GM12878 (cell line): ENCODE measurements at regions not wholly inside any gene's neighbourhood (a gene's known extent, or its start where the extent isn't known, plus 50 kb on each side); places are given as distances from the start of the nearest gene placed in this dataset.

Experiments
- ATAC-seq: fragments of 200-7000 bp; cut with Tn5 transposase; 3 replicates; pipeline ENCODE4 v1.9.1; 2020; ENCODE audit warnings: mild to moderate bottlenecking, moderate library complexity
- BruUV-seq: library from RNA; stranded (reverse); fragments of 400-500 nt; replicated peaks from 2 replicates; lab custom pipeline; 2021; lab: Mats Ljungman, UMichigan
- CTCF ChIA-PET: fragments of 300-600 bp; sonication (Branson Sonifier 250); formaldehyde crosslinking; extraction: SDS; loops from one replicate; lab custom pipeline; 2021; ENCODE audit warnings: inconsistent platforms; lab: Yijun Ruan, JAX
- POLR2A ChIA-PET: fragments of 350-600 bp; formaldehyde crosslinking; extraction: SDS; loops from one replicate; lab custom pipeline; 2021; ENCODE audit warnings: inconsistent platforms; lab: Charles Lee
- RAD21 ChIA-PET: fragments of 300-600 bp; sonication (Branson Sonifier 250); formaldehyde crosslinking; loops from one replicate; lab custom pipeline; 2023; ENCODE audit warnings: antibody characterized with exemption; ENCODE audit not compliant: unreplicated experiment; lab: Charles Lee
- SMC1A ChIA-PET: fragments of 300-600 bp; sonication (Branson Sonifier 250); formaldehyde crosslinking; loops from one replicate; lab custom pipeline; 2023; ENCODE audit not compliant: unreplicated experiment, uncharacterized antibody; lab: Charles Lee
- DNase-seq: peaks from one replicate; pipeline ENCODE4 v3.0.0-alpha.2; 2011; ENCODE audit warnings: low read depth, low spot score
- FAIRE-seq: peaks from 3 replicates; lab custom pipeline; 2011; peaks lifted over from hg19 to GRCh38; lab: Jason Lieb, UNC
- H2AFZ ChIP-seq: 2 replicates; pipeline ENCODE4 v1.6.0; 2011; ENCODE audit warnings: low read depth, low read length, control low read depth; ENCODE audit not compliant: control insufficient read depth
- H3K27ac ChIP-seq: 2 replicates; pipeline ENCODE4 v1.5.1; 2011; ENCODE audit warnings: control low read depth; ENCODE audit not compliant: control insufficient read depth, insufficient read depth
- H3K27me3 ChIP-seq, 2 experiments: replicated peaks in 1 of 2; 2 replicates each; pipeline versions ENCODE4 v1.6.0 to v1.6.1; 2011; ENCODE audit warnings: low read length in 1 of 2; ENCODE audit not compliant: control insufficient read depth in 2 of 2, insufficient read depth in 2 of 2
- H3K36me3 ChIP-seq, 2 experiments: 2 replicates each; pipeline ENCODE4 v1.5.1; 2011; ENCODE audit warnings: low read length in 1 of 2; ENCODE audit not compliant: control insufficient read depth in 2 of 2, insufficient read depth in 2 of 2
- H3K4me1 ChIP-seq: 2 replicates; pipeline ENCODE4 v1.6.1; 2011; ENCODE audit warnings: mild to moderate bottlenecking, low read length, moderate library complexity, mixed read lengths; ENCODE audit not compliant: control insufficient read depth, insufficient read depth
- H3K4me2 ChIP-seq: 2 replicates; pipeline ENCODE4 v1.6.0; 2011; ENCODE audit warnings: control low read depth; ENCODE audit not compliant: control insufficient read depth, insufficient read depth
- H3K4me3 ChIP-seq: fragments of 200-600 bp; sonication (generic); 2 replicates; pipeline ENCODE4 v1.5.1; 2016
- H3K79me2 ChIP-seq: 2 replicates; pipeline ENCODE4 v1.6.0; 2011; ENCODE audit warnings: low read length; ENCODE audit not compliant: control insufficient read depth, insufficient read depth
- H3K9ac ChIP-seq: 2 replicates; pipeline ENCODE4 v1.8.0; 2011; ENCODE audit warnings: low read length, control low read depth, mixed read lengths; ENCODE audit not compliant: control insufficient read depth, insufficient read depth
- H3K9me3 ChIP-seq: replicated peaks from 3 replicates; pipeline ENCODE4 v1.5.1; 2011; ENCODE audit warnings: mild to moderate bottlenecking, low read length; ENCODE audit not compliant: control insufficient read depth, insufficient read depth
- H4K20me1 ChIP-seq: 2 replicates; pipeline ENCODE4 v1.6.0; 2011; ENCODE audit not compliant: control insufficient read depth, insufficient read depth
- HCFC1 ChIP-seq: fragments of 150-350 bp; IDR thresholded peaks from 2 replicates; pipeline ENCODE4 v1.6.1; 2014; ENCODE audit warnings: low read length
- JUNB ChIP-seq: IDR thresholded peaks from 2 replicates; pipeline ENCODE4 v1.6.1; 2016; ENCODE audit warnings: antibody characterized with exemption, mild to moderate bottlenecking
- KAT2A ChIP-seq: conservative IDR thresholded peaks from 2 replicates; pipeline ENCODE4 v1.6.1; 2011; ENCODE audit warnings: low read depth, low read length; ENCODE audit not compliant: control insufficient read depth
- POU2F2 ChIP-seq: IDR thresholded peaks from 3 replicates; pipeline ENCODE4 v1.6.1; 2011; ENCODE audit warnings: low read depth, mild to moderate bottlenecking, low read length, borderline replicate concordance
- SIX5 ChIP-seq: IDR thresholded peaks from 2 replicates; pipeline ENCODE4 v1.6.1; 2011; ENCODE audit warnings: mild to moderate bottlenecking, low read depth, low read length, moderate library complexity; ENCODE audit not compliant: severe bottlenecking
- SUPT20H ChIP-seq: IDR thresholded peaks from 2 replicates; pipeline ENCODE4 v1.6.1; 2011; ENCODE audit warnings: low read depth, mild to moderate bottlenecking, low read length, moderate library complexity, borderline replicate concordance; ENCODE audit not compliant: control insufficient read depth
- TARDBP ChIP-seq: IDR thresholded peaks from 2 replicates; pipeline ENCODE4 v1.6.1; 2016; ENCODE audit warnings: borderline replicate concordance
- ZNF274 ChIP-seq: IDR thresholded peaks from one replicate; pipeline ENCODE4 v1.8.0; 2011; ENCODE audit not compliant: insufficient read length, insufficient read depth
- ZZZ3 ChIP-seq: IDR thresholded peaks from 2 replicates; pipeline ENCODE4 v1.6.1; 2011; ENCODE audit warnings: low read depth; ENCODE audit not compliant: control insufficient read depth, insufficient read length
- WGBS: methylation state at CpG from one replicate; pipeline ENCODE4 v1.1.6; 2016; ENCODE audit warnings: low lambda C conversion rate; ENCODE audit not compliant: insufficient replicate concordance, insufficient coverage; ENCODE audit errors: missing lambda C conversion rate; 5-methylcytosine and 5-hydroxymethylcytosine counted together
- in situ Hi-C: fragments of 300-500 bp; cut with MboI; formaldehyde crosslinking; loops from 9 replicates; pipeline ENCODE4 v1.14.3; 2018; ENCODE audit warnings: mixed read lengths
- intact Hi-C: fragments of 100-400 bp; cut with micrococcal nuclease; formaldehyde crosslinking; loops from one replicate; pipeline ENCODE4 v1.14.2; 2022; ENCODE audit not compliant: unreplicated experiment
- TF ChIP-seq, protein P1 (sequence below): IDR thresholded peaks from 2 replicates; pipeline ENCODE4 v1.6.1; 2011; ENCODE audit warnings: mild to moderate bottlenecking, low read depth, low read length, moderate library complexity; ENCODE audit not compliant: insufficient replicate concordance
- TF ChIP-seq, protein P2 (sequence below): fragments of 450-650 bp; IDR thresholded peaks from 2 replicates; pipeline ENCODE4 v1.6.1; 2017; ENCODE audit warnings: low read depth, mild to moderate bottlenecking, moderate library complexity

GRCh38 chr3:107008213-107008612 lies 369.0 kb upstream of the CCDC54 start (continued):
- no peak for TF ChIP-seq SIX5
- no peak for TF ChIP-seq ZZZ3
- TF ChIP-seq, all 136 proteins: peak for 0

DNA sequence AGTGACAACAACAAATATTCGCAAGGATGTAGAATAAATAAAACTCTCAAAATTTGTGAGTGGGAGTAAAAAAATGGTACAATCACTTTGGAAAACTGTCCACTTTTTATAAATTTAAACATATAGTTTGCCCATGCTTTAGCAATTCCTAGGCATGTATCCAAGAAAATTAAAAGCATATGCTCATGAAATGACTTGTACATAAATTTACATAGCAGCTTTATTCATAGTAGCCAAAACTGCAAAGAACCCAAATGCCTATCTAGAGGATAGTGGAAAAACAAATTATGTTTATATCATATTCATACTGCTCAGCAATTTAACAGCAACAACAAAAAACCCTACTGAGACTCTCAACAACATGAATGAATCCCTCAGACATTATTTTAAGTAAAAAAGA lies 363.6 kb upstream of the CCDC54 start:
- H2AFZ ChIP-seq: no peak overlapping the region
- H3K27ac ChIP-seq: no peak overlapping the region
- no peak overlapping the region for H3K4me2 ChIP-seq
- H3K9me3 ChIP-seq: no peaks in the 10 kb centered on the region
- CTCF ChIA-PET: no interaction called here
- TF ChIP-seq TARDBP: no peak
- TF ChIP-seq JUNB: no peak
- no peak for TF ChIP-seq SUPT20H
- no peak for TF ChIP-seq ZNF274
- TF ChIP-seq KAT2A: no peak
- TF ChIP-seq, protein P1, sequence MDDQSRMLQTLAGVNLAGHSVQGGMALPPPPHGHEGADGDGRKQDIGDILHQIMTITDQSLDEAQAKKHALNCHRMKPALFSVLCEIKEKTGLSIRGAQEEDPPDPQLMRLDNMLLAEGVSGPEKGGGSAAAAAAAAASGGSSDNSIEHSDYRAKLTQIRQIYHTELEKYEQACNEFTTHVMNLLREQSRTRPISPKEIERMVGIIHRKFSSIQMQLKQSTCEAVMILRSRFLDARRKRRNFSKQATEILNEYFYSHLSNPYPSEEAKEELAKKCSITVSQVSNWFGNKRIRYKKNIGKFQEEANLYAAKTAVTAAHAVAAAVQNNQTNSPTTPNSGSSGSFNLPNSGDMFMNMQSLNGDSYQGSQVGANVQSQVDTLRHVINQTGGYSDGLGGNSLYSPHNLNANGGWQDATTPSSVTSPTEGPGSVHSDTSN: no peak
- no peak for TF ChIP-seq POU2F2
- TF ChIP-seq HCFC1: no peak
- TF ChIP-seq, protein P2, sequence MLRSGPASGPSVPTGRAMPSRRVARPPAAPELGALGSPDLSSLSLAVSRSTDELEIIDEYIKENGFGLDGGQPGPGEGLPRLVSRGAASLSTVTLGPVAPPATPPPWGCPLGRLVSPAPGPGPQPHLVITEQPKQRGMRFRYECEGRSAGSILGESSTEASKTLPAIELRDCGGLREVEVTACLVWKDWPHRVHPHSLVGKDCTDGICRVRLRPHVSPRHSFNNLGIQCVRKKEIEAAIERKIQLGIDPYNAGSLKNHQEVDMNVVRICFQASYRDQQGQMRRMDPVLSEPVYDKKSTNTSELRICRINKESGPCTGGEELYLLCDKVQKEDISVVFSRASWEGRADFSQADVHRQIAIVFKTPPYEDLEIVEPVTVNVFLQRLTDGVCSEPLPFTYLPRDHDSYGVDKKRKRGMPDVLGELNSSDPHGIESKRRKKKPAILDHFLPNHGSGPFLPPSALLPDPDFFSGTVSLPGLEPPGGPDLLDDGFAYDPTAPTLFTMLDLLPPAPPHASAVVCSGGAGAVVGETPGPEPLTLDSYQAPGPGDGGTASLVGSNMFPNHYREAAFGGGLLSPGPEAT: no peak
- H3K9ac ChIP-seq: no peak overlapping the region
- WGBS: 58% methylated on average over 1 of the region's 1 CpG
- no TSS peak for BruUV-seq
- in situ Hi-C loops: no loop called here
- ATAC-seq: no peak
- H3K27me3 ChIP-seq: no peaks in the 10 kb centered on the region
- no peaks in the 10 kb centered on the region for H3K36me3 ChIP-seq
- H3K4me1 ChIP-seq: no peaks in the 10 kb centered on the region
- no peaks in the 10 kb centered on the region for H3K79me2 ChIP-seq
- RAD21 ChIA-PET: no interaction called here
- no peak for FAIRE-seq
- SMC1A ChIA-PET: no interaction called here
- intact Hi-C loops: no loop called here
- H4K20me1 ChIP-seq: no peaks in the 10 kb centered on the region
- POLR2A ChIA-PET: no interaction called here
- H3K4me3 ChIP-seq: no peak overlapping the region
- DNase-seq: no peak
